Right atrium auricular region (tissue), 2 donors: ENCODE measurements at regions not wholly inside any gene's neighbourhood (a gene's known extent, or its start where the extent isn't known, plus 50 kb on each side); places are given as distances from the start of the nearest gene placed in this dataset.
"Not testable (repeated sequence)": the region's sequence is repeated elsewhere in the genome, so short reads cannot be mapped to it uniquely, and the experiment has no call there.

Experiments
- DNase-seq: peaks from one replicate; pipeline ENCODE4 v3.0.0-alpha.2; 2019; ENCODE audit warnings: low spot score
- H3K27ac ChIP-seq, 2 donors: fragments of 200-600 bp; sonication (generic); 1 replicate in 1 of 2; 2 replicates in 1 of 2; pipeline ENCODE4 v1.5.1; 2016 to 2019
- H3K27me3 ChIP-seq, 2 donors: fragments of 200-600 bp; sonication (generic); one replicate each; pipeline versions ENCODE4 v1.5.1 to v1.6.0; 2017 to 2019
- H3K36me3 ChIP-seq: fragments of 200-600 bp; sonication (generic); one replicate; pipeline ENCODE4 v1.5.1; 2016
- H3K4me1 ChIP-seq, 2 donors: fragments of 200-600 bp; sonication (generic); one replicate each; pipeline versions ENCODE4 v1.5.1 to v1.6.0; 2017 to 2019
- H3K4me3 ChIP-seq, 2 donors: fragments of 200-600 bp; sonication (generic); 1 replicate in 1 of 2; 2 replicates in 1 of 2; pipeline ENCODE4 v1.5.1; 2017 to 2019; ENCODE audit warnings: mild to moderate bottlenecking in 1 of 2, moderate library complexity in 1 of 2
- H3K9me3 ChIP-seq, 2 donors: fragments of 200-600 bp; sonication (generic); one replicate each; pipeline ENCODE4 v1.5.1; 2019
- TF ChIP-seq, protein P1 (sequence below), 2 donors: fragments of 200-600 bp; sonication (generic); IDR thresholded peaks; one replicate each; pipeline ENCODE4 v1.5.1; 2019; ENCODE audit warnings: antibody characterized with exemption in 2 of 2

DNA sequence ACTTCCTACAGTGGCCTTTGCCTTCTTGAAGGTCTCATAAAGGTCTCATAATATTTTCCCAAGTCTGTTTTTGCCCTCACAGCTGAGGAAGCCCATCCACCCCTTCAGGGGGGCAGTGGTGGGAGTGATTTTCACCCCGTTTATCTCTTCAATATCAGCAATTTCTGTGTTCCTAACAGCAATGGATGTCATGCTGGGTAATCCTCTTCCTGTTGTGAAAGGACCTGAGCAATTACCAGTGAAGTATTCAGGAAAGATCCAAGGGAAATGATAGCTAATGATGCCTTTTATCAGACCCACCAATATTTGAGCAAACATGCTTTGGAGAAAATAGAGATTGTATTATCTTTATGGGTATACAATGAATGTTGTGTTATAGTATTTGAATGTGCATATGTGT lies 226.9 kb downstream of the INSC start:
- Histone ChIP-seq H3K27ac (no peak overlapping the region), H3K27me3 (no peaks in the 10 kb centered on the region), H3K9me3 (peaks cover 0 to 11% of the 10 kb centered on the region in 2 donors), H3K4me1 (no peaks in the 10 kb centered on the region), H3K4me3 (no peak overlapping the region), H3K36me3 (no peaks in the 10 kb centered on the region)
- no peak for DNase-seq
- TF ChIP-seq, protein P1, sequence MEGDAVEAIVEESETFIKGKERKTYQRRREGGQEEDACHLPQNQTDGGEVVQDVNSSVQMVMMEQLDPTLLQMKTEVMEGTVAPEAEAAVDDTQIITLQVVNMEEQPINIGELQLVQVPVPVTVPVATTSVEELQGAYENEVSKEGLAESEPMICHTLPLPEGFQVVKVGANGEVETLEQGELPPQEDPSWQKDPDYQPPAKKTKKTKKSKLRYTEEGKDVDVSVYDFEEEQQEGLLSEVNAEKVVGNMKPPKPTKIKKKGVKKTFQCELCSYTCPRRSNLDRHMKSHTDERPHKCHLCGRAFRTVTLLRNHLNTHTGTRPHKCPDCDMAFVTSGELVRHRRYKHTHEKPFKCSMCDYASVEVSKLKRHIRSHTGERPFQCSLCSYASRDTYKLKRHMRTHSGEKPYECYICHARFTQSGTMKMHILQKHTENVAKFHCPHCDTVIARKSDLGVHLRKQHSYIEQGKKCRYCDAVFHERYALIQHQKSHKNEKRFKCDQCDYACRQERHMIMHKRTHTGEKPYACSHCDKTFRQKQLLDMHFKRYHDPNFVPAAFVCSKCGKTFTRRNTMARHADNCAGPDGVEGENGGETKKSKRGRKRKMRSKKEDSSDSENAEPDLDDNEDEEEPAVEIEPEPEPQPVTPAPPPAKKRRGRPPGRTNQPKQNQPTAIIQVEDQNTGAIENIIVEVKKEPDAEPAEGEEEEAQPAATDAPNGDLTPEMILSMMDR (IDR thresholded peaks at IDR 0.05): no peak

GRCh38 chr11:15342163-15342562 lies 227.4 kb downstream of the INSC start:
- H3K4me3 ChIP-seq: no peak overlapping the region
- no peaks in the 10 kb centered on the region for H3K36me3 ChIP-seq
- TF ChIP-seq, protein P1 (IDR thresholded peaks at IDR 0.05): no peak
- no peaks in the 10 kb centered on the region for H3K27me3 ChIP-seq
- H3K27ac ChIP-seq: no peak overlapping the region
- DNase-seq: no peak
- H3K9me3 ChIP-seq: peaks cover 0 to 11% of the 10 kb centered on the region in 2 donors
- no peaks in the 10 kb centered on the region for H3K4me1 ChIP-seq

DNA sequence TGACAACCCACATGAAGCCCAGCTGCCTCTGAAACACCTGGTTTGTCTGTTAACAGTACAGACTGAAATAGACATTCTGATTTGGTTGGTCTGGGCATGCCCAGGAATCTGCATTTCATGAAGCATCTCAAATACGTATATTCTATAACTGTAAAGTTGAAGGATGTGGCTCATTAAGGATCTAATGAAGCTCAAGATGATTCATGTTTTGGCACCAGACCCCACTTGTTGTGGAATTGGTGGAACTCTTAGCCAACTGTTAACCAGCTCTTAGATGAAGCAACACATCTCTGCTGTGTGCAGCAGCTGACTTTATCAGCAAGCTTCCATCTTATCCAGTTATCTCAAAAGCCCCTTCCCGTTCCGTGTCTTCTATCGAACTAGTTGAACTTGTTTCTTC lies 232.2 kb downstream of the INSC start:
- no peaks in the 10 kb centered on the region for H3K36me3 ChIP-seq
- DNase-seq: no peak
- H3K27me3 ChIP-seq: no peaks in the 10 kb centered on the region
- no peak overlapping the region for H3K4me3 ChIP-seq
- H3K4me1 ChIP-seq: no peaks in the 10 kb centered on the region
- no peaks in the 10 kb centered on the region for H3K9me3 ChIP-seq
- no peak overlapping the region for H3K27ac ChIP-seq
- TF ChIP-seq, protein P1 (IDR thresholded peaks at IDR 0.05): no peak

DNA sequence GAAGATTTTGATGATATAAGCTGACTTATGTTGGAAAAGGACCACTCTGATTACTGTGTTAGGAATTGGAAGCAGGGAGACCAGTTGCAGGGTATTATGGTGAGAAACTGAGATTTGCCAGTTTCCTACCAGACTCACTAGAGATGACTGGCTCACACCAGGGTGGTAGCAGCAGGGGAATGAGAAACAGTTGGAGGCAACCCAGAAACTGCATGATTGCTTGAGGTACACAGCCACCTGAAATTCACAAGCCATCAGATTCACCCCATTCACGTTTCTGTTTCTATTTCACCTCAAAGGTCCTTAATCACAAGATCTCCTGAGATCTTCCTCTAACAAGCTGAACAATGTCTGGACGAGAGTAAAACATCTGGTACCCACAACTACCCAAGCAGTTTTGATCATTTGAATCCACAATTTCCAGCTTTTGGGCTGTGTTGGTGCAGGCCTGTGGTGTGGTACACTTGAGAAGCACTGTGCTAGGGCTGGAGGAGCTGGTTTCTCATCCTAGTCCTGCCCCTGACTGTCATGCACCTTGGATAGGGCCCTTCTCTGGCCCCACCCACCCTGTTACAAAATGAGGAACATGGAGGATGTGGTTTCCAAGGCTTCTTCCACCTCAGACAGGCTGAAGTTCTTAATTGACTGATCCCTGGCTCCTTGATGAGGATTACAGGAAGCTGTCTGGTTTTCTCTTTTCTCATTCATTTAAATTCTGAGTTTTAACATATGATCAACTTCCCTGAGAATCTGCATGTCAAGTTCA lies 233.4 kb downstream of the INSC start:
- DNase-seq: no peak
- no peak overlapping the region for H3K4me3 ChIP-seq
- H3K36me3 ChIP-seq: no peaks in the 10 kb centered on the region
- no peaks in the 10 kb centered on the region for H3K27me3 ChIP-seq
- TF ChIP-seq, protein P1 (IDR thresholded peaks at IDR 0.05): no peak
- H3K27ac ChIP-seq: no peak overlapping the region
- no peaks in the 10 kb centered on the region for H3K4me1 ChIP-seq
- no peaks in the 10 kb centered on the region for H3K9me3 ChIP-seq

DNA sequence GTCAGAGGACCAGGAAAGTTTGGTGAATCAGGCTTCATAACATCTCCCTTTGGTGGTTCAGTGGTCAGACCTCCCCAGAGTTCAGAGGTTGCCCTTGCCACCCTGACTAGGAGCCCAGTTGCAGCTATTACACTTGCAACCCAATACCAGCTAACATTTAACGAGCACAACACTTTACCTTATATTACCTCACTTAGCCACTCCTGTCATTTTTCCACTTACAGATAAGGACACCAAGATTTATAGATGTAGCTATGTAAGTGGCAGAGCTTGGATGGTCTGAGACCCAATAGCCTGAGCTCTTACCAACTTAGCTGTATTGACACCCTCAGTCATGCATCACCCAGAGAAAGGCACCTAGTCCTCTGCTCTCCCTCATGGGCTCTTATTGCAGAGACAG lies 234.7 kb downstream of the INSC start:
- Histone ChIP-seq H3K36me3 (no peaks in the 10 kb centered on the region), H3K27me3 (no peaks in the 10 kb centered on the region), H3K4me3 (no peak overlapping the region), H3K4me1 (no peaks in the 10 kb centered on the region), H3K27ac (no peak overlapping the region), H3K9me3 (no peaks in the 10 kb centered on the region)
- TF ChIP-seq, protein P1 (IDR thresholded peaks at IDR 0.05): no peak
- no peak for DNase-seq

DNA sequence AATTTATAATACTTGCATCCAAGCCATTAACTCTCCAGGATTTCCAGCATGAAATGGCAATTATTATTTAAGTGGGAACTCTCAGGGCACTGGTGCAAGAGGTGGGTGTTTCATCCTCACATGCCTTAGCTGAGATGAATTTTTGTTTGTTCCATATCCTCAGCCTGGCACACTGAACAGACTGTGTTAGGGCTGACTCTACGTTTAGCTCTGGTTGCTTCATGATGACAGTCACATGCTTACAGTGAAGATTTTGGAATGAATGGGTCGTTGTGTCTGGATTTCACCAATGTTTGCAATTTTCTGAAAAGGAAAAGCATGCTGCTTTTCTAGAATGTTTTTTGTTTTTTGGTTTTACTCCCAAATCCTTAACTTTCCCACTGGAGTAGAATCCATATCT lies 246.6 kb downstream of the INSC start:
- H3K27ac ChIP-seq: no peak overlapping the region
- H3K4me1 ChIP-seq: no peaks in the 10 kb centered on the region
- no peaks in the 10 kb centered on the region for H3K36me3 ChIP-seq
- H3K9me3 ChIP-seq: no peaks in the 10 kb centered on the region
- no peak for DNase-seq
- no peaks in the 10 kb centered on the region for H3K27me3 ChIP-seq
- TF ChIP-seq, protein P1 (IDR thresholded peaks at IDR 0.05): no peak
- no peak overlapping the region for H3K4me3 ChIP-seq

DNA sequence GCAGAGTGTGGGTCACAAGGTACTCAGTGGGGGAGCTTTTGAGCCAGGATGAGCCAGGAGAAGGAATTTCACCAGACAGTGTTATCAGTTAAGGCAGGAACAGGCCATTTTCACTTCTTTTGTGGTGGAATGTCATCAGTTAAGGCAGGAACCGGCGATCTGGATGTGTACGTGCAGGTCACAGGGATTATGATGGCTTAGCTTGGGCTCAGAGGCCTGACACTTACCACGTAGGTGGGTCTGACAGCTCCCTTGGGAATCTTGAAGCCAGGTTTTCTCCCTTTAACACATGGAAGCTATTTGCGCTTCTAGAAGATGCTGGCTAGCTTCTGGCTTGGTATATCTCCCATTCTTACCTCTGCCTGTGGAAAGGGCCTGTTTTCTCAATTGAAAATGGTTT lies 250.6 kb downstream of the INSC start:
- not testable (repeated sequence) for H3K4me3 ChIP-seq, H3K27me3 ChIP-seq, DNase-seq, H3K27ac ChIP-seq, H3K36me3 ChIP-seq, H3K4me1 ChIP-seq, H3K9me3 ChIP-seq
